ENCODE measurements at regions not wholly inside any gene's neighbourhood (a gene's known extent, or its start where the extent isn't known, plus 50 kb on each side); places are given as distances from the start of the nearest gene placed in this dataset.

GRCh38 chr4:53906606-53907190 lies 157.7 kb downstream of the CHIC2 start:
- TF ChIP-seq, protein P1, sequence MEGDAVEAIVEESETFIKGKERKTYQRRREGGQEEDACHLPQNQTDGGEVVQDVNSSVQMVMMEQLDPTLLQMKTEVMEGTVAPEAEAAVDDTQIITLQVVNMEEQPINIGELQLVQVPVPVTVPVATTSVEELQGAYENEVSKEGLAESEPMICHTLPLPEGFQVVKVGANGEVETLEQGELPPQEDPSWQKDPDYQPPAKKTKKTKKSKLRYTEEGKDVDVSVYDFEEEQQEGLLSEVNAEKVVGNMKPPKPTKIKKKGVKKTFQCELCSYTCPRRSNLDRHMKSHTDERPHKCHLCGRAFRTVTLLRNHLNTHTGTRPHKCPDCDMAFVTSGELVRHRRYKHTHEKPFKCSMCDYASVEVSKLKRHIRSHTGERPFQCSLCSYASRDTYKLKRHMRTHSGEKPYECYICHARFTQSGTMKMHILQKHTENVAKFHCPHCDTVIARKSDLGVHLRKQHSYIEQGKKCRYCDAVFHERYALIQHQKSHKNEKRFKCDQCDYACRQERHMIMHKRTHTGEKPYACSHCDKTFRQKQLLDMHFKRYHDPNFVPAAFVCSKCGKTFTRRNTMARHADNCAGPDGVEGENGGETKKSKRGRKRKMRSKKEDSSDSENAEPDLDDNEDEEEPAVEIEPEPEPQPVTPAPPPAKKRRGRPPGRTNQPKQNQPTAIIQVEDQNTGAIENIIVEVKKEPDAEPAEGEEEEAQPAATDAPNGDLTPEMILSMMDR (IDR thresholded peaks at IDR 0.05): no peak
- TF ChIP-seq POLR2A (IDR thresholded peaks at IDR 0.05) (no peak), POLR2AphosphoS5 (IDR thresholded peaks at IDR 0.05; ENCODE audit: insufficient read depth in 1 of 2, low read depth in 1 of 2) (no peak)
